A673 (cell line): ENCODE measurements at regions not wholly inside any gene's neighbourhood (a gene's known extent, or its start where the extent isn't known, plus 50 kb on each side); places are given as distances from the start of the nearest gene placed in this dataset.

Experiments used
- BruUV-seq: library from RNA; stranded (reverse); fragments of 400-500 nt; replicated peaks from 2 replicates; lab custom pipeline; 2021; lab: Mats Ljungman, UMichigan
- CTCF ChIA-PET: fragments of 300-600 bp; sonication (Branson Sonifier 250); formaldehyde crosslinking; loops from one replicate; lab custom pipeline; 2022; ENCODE audit warnings: antibody characterized with exemption; lab: Charles Lee
- POLR2A ChIA-PET: fragments of 300-600 bp; sonication (Branson Sonifier 250); formaldehyde crosslinking; loops from one replicate; lab custom pipeline; 2022; ENCODE audit warnings: antibody characterized with exemption; ENCODE audit not compliant: low non-redundant PET; lab: Charles Lee
- DNase-seq: peaks from one replicate; pipeline ENCODE4 v3.0.0-alpha.2; 2015; ENCODE audit warnings: low spot score
- H3K27ac ChIP-seq: fragments of 200-600 bp; sonication (generic); 2 replicates; pipeline ENCODE4 v1.5.1; 2016; ENCODE audit warnings: mixed run types, low read depth, mild to moderate bottlenecking, mixed read lengths, antibody characterized with exemption, low read length; ENCODE audit not compliant: poor library complexity, severe bottlenecking
- H3K27me3 ChIP-seq: fragments of 200-600 bp; sonication (generic); replicated peaks from 2 replicates; pipeline ENCODE4 v1.6.1; 2017; ENCODE audit warnings: mixed run types, low read depth, mild to moderate bottlenecking, mixed read lengths, antibody characterized with exemption, low read length; ENCODE audit not compliant: insufficient read depth, poor library complexity
- H3K36me3 ChIP-seq: fragments of 200-600 bp; sonication (generic); 2 replicates; pipeline ENCODE4 v1.6.1; 2016; ENCODE audit warnings: mixed run types, mild to moderate bottlenecking, mixed read lengths, antibody characterized with exemption, low read length; ENCODE audit not compliant: insufficient read depth, poor library complexity, severe bottlenecking
- H3K4me1 ChIP-seq: fragments of 200-600 bp; sonication (generic); 2 replicates; pipeline ENCODE4 v1.6.1; 2017; ENCODE audit warnings: mixed run types, mild to moderate bottlenecking, mixed read lengths, antibody characterized with exemption, low read length; ENCODE audit not compliant: insufficient read depth, poor library complexity, severe bottlenecking
- H3K4me3 ChIP-seq: fragments of 200-600 bp; sonication (generic); 2 replicates; pipeline ENCODE4 v1.5.1; 2016; ENCODE audit warnings: low read depth, mixed run types, mild to moderate bottlenecking, mixed read lengths, low read length; ENCODE audit not compliant: poor library complexity, severe bottlenecking
- H3K9me3 ChIP-seq: fragments of 200-600 bp; sonication (generic); 2 replicates; pipeline ENCODE4 v1.6.1; 2016; ENCODE audit warnings: mixed run types, low read depth, mild to moderate bottlenecking, mixed read lengths, antibody characterized with exemption, low read length; ENCODE audit not compliant: poor library complexity, severe bottlenecking
- CTCF ChIP-seq: fragments of 300-800, 200-600 bp; sonication (generic); conservative IDR thresholded peaks from 2 replicates; pipeline ENCODE4 v1.5.1; 2017; ENCODE audit warnings: low read depth, mild to moderate bottlenecking, antibody characterized with exemption, low read length, moderate library complexity, mixed read lengths
- EZH2 ChIP-seq: fragments of 200-600 bp; sonication (generic); IDR thresholded peaks from 2 replicates; pipeline ENCODE4 v1.6.1; 2017; ENCODE audit warnings: borderline replicate concordance, low read depth, mild to moderate bottlenecking, mixed read lengths, antibody characterized with exemption, low read length; ENCODE audit not compliant: poor library complexity, severe bottlenecking
- intact Hi-C: fragments of 100-400 bp; cut with micrococcal nuclease; formaldehyde crosslinking; loops from one replicate; pipeline ENCODE4 v1.10.0; 2022; ENCODE audit not compliant: unreplicated experiment

- CTCF ChIA-PET, result no interaction called here
- H3K4me1 ChIP-seq, result no peaks in the 10 kb centered on the region
These were observed 186.4 kb downstream of the RNF152 start for GRCh38 chr18:61706276-61706915.

GRCh38 chr18:61703508-61703907 lies 189.3 kb downstream of the RNF152 start:
- no peak for DNase-seq
- POLR2A ChIA-PET, result no interaction called here
- intact Hi-C loops, result no loop called here
- Histone ChIP-seq H3K27me3 (peaks cover 6% of the 10 kb centered on the region), H3K36me3 (no peaks in the 10 kb centered on the region), H3K9me3 (no peaks in the 10 kb centered on the region), H3K4me1 (no peaks in the 10 kb centered on the region), H3K4me3 (no peak overlapping the region), H3K27ac (no peak overlapping the region)
- CTCF ChIA-PET, result no interaction called here
- no peak for TF ChIP-seq CTCF
- no peak for TF ChIP-seq EZH2
- no TSS peak for BruUV-seq

More at GRCh38 chr18:61706276-61706915, 186.4 kb downstream of the RNF152 start:
- POLR2A ChIA-PET, result interaction anchor here (0.5 kb wide), 1 partner anchor 30 kb away, joined by 6 read pairs; no protein-coding TSS in a partner anchor
- peaks cover 6% of the 10 kb centered on the region for H3K27me3 ChIP-seq
- no peaks in the 10 kb centered on the region for H3K9me3 ChIP-seq
- intact Hi-C loops, result no loop called here
- H3K27ac ChIP-seq, result no peak overlapping the region
- no peak overlapping the region for H3K4me3 ChIP-seq
- TF ChIP-seq EZH2 (no peak), CTCF (no peak)
- BruUV-seq, result no TSS peak
- DNase-seq, result no peak
- no peaks in the 10 kb centered on the region for H3K36me3 ChIP-seq

- BruUV-seq, result no TSS peak
- Histone ChIP-seq H3K27ac (no peak overlapping the region), H3K4me1 (no peaks in the 10 kb centered on the region), H3K27me3 (peaks cover 6% of the 10 kb centered on the region), H3K36me3 (no peaks in the 10 kb centered on the region), H3K9me3 (no peaks in the 10 kb centered on the region), H3K4me3 (no peak overlapping the region)
- TF ChIP-seq EZH2, result no peak
- no peak for TF ChIP-seq CTCF
- DNase-seq, result no peak
- ChIA-PET CTCF (no interaction called here), POLR2A (no interaction called here)
- intact Hi-C loops, result no loop called here
These were observed 190.8 kb downstream of the RNF152 start for GRCh38 chr18:61702007-61702406.
